SH-SY5Y (cell line): ENCODE measurements at regions not wholly inside any gene's neighbourhood (a gene's known extent, or its start where the extent isn't known, plus 50 kb on each side); places are given as distances from the start of the nearest gene placed in this dataset.

Experiments used
- GATA2 ChIP-seq: IDR thresholded peaks from 2 replicates; pipeline ENCODE4 v1.6.1; 2011; ENCODE audit warnings: mild to moderate bottlenecking, low read depth, low read length
- GATA3 ChIP-seq: IDR thresholded peaks from 2 replicates; pipeline ENCODE4 v1.6.1; 2011; ENCODE audit warnings: low read depth, mild to moderate bottlenecking, low read length, moderate library complexity

GRCh38 chr11:23536907-23537306 lies 676.6 kb upstream of the CCDC179 start:
- TF ChIP-seq GATA3, result no peak
- no peak for TF ChIP-seq GATA2
